GM12891 (cell line): ENCODE measurements at regions not wholly inside any gene's neighbourhood (a gene's known extent, or its start where the extent isn't known, plus 50 kb on each side); places are given as distances from the start of the nearest gene placed in this dataset.

Experiments used
- DNase-seq: peaks from one replicate; pipeline ENCODE4 v3.0.0; 2011; ENCODE audit warnings: low spot score; ENCODE audit not compliant: insufficient read length
- FAIRE-seq: peaks from 2 replicates; lab custom pipeline; 2011; peaks lifted over from hg19 to GRCh38; lab: Jason Lieb, UNC
- PAX5 ChIP-seq: IDR thresholded peaks from 2 replicates; pipeline ENCODE4 v1.6.1; 2011; ENCODE audit warnings: low read length, moderate library complexity, mild to moderate bottlenecking; ENCODE audit not compliant: insufficient read depth, severe bottlenecking
- POLR2A ChIP-seq: IDR thresholded peaks from 2 replicates; pipeline ENCODE4 v1.6.1; 2011; ENCODE audit warnings: low read depth, low read length, control low read depth
- POLR2AphosphoS5 ChIP-seq: IDR thresholded peaks from 2 replicates; pipeline ENCODE4 v1.6.1; 2011; ENCODE audit warnings: low read depth, low read length, control low read depth
- POU2F2 ChIP-seq: IDR thresholded peaks from 2 replicates; pipeline ENCODE4 v1.6.1; 2011; ENCODE audit warnings: low read depth, mild to moderate bottlenecking, control low read depth, low read length, moderate library complexity
- SPI1 ChIP-seq: IDR thresholded peaks from 2 replicates; pipeline ENCODE4 v1.6.1; 2011; ENCODE audit warnings: low read depth, low read length, control low read depth
- TAF1 ChIP-seq: IDR thresholded peaks from 2 replicates; pipeline ENCODE4 v1.6.1; 2011; ENCODE audit warnings: low read depth, low read length, control low read depth

DNA sequence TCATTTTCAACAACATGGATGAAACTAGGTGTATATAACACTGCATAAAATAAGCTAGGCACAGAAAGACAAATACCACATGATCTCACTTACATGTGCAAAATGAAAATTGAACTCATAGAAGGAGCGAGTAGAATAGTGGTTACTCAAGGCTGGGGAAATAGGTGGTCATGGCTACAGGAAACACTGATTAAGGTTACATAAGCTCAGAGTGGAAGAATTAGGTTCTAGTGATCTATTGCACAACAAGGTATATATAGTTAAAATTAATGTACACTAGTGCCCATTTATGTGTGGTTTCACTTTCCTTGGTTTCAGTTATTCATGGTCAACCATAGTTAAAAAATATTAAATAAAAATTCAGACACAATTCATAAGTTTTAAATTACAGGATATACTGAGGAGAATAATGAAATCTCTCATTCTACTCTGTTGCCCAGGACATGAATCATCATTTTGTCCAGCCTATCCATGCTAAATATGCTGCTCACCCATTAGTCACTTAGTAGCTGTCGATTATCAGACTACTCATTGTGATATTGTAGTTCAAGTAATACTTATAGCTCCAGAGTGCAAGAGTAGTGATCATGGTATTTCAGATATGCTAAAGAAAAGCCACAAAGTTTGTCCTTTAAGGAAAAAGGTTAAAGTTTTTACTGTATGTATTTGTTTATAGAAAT, 1530.9 kb upstream of the LRRTM1 start:
- FAIRE-seq, result no peak
- DNase-seq, result no peak
- TF ChIP-seq POLR2A, result no peak
- no peak for TF ChIP-seq POU2F2
- TF ChIP-seq POLR2AphosphoS5, result no peak
- TF ChIP-seq TAF1, result no peak
- no peak for TF ChIP-seq PAX5
- TF ChIP-seq SPI1, result no peak

DNA sequence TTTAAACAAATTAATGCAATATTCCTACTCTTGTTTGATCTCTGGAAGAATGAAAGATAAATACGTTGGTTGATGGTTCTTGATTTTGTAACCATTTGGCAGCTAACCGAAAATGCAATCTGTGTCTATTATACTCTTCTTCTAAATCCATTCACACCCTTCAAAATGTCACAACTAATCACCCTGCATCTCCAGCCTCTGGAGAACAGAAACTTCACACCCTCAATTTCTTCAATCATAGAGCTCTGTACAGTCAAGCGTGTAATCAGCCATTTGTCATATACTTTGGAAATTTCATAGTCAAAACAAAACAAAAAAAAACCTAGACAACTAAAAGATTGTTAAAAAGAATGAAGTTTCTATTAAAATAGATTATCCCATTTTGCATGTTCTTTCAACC, 1482.3 kb upstream of the LRRTM1 start:
- TF ChIP-seq TAF1, result no peak
- TF ChIP-seq POU2F2, result no peak
- TF ChIP-seq POLR2AphosphoS5, result no peak
- no peak for TF ChIP-seq SPI1
- TF ChIP-seq POLR2A, result no peak
- no peak for TF ChIP-seq PAX5
- FAIRE-seq (no peak), DNase-seq (no peak)

DNA sequence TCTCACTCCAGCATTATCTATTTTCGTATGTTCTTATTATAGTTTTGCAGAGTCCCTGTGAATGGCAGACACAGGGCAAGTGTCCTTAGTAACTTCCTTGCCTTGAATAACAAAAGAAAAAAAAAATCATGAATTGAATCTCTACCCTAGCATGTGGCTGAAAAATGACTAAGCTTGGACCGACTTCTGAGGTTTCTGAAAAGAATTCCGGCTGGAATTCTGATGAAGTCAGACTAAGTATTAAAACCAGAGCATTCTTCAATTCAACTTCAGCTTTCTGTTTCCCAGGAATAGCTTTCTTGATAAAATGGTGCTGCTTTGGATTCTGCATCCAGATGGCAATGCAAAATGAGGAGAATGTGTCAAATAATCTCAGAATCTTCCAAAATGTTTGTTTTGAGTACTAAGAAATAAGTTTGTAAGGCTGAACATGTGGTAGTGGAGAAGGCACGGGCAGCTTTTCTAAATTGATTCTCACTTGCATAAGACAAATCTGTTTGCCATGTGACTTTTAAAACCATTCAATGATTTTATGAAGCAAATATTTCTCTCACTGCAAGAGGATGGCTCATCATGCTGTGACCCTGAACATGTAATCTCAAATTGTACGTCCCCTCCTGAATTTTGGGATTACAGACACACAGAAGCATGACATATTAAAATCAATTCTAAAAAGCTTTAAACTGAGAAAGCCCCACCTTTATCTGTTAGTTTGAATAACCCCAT, 1462.8 kb upstream of the LRRTM1 start:
- FAIRE-seq (no peak), DNase-seq (no peak)
- TF ChIP-seq SPI1, result no peak
- TF ChIP-seq POLR2AphosphoS5, result no peak
- TF ChIP-seq PAX5, result no peak
- no peak for TF ChIP-seq POU2F2
- no peak for TF ChIP-seq TAF1
- TF ChIP-seq POLR2A, result no peak

DNA sequence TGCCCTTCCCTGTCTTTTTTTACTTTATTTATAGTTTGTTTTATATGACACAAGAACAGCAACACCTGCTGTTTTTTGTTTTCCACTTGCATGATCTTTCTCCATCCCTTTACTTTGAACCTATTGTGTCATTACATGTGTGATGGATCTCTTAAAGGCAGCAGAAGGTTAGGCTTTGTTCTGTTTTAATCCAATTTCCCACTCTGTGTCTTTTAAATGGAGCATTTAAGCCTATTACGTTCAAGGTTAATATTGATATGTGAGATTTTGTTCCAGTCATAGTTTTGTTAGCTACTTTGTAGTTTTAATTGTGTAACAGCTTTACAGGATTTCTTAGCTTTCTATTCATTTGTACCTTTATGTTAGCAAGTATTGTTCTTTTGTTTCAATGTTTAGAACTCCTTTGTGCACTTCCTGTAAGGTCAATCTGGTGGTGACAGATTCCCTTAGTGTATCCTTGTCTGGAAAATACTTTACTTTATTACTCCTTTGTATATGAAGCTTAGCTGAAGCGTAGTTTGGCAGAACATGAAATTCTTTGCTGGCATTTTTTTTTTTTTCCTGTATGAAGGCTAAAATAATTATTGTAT, 1443.0 kb upstream of the LRRTM1 start:
- FAIRE-seq (no peak), DNase-seq (no peak)
- TF ChIP-seq POLR2AphosphoS5 (no peak), SPI1 (no peak), POU2F2 (no peak), TAF1 (no peak), POLR2A (no peak), PAX5 (no peak)

DNA sequence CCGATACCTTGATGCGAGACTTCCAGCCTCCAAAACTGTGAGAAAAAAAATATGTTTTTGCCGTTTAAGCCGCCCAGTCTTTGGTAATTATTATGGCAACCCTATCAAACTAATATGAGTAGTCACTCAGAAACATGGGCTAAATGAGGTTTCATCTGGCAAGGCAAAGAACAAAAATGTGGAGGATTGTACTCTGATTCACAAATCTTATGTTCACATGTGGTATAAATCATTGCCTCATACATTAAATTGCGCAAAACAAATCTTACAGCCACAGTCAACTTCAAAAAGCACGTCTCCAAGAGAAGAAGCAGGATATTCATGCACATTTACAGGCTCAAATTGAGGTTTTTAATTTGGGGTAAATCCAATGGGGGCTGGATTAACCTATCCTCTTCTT, 1435.4 kb upstream of the LRRTM1 start:
- DNase-seq, result no peak
- no peak for TF ChIP-seq POLR2AphosphoS5
- FAIRE-seq, result no peak

DNA sequence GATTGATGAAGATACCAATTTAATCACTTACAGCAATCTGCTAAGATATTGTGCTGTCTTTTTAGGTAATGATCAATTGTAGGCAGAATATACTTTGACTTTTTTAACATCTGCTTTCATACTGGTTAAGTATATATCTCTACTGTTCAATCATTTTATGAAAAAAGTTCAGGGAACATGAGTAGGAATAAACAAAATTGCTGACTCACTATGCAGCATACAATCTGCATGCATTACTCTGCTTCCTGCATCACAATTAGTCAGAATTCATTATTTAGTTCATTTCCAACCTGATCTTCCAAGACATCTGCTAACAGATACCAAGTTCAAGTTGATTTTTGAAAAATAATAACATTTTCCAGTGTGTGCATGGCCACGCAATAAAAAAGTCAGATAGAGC, 1430.4 kb upstream of the LRRTM1 start:
- no peak for TF ChIP-seq POLR2A
- no peak for TF ChIP-seq TAF1
- no peak for TF ChIP-seq POLR2AphosphoS5
- no peak for TF ChIP-seq PAX5
- no peak for TF ChIP-seq POU2F2
- TF ChIP-seq SPI1, result no peak
- DNase-seq (no peak), FAIRE-seq (no peak)

DNA sequence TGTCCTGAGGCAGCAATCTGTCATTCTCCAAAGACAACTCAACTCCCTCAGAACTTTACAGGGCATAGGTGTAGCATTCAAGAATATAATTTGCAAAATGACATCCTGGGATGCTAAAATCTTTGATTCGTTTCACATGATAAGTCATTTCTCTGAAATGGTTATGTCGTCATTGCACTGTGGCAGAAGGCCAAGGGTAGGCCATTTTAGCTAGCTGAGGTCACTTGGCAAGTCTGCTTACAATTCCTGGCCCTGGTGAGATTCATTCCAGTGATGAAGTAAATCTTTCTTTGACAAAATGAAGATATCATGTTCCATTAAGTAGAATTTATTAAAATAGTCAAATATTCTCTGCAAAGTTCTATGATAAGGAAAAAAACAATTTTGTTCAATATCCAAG, 1410.3 kb upstream of the LRRTM1 start:
- DNase-seq (no peak), FAIRE-seq (no peak)
- no peak for TF ChIP-seq PAX5
- TF ChIP-seq POU2F2, result no peak
- TF ChIP-seq TAF1, result no peak
- no peak for TF ChIP-seq POLR2AphosphoS5
- no peak for TF ChIP-seq POLR2A
- no peak for TF ChIP-seq SPI1

DNA sequence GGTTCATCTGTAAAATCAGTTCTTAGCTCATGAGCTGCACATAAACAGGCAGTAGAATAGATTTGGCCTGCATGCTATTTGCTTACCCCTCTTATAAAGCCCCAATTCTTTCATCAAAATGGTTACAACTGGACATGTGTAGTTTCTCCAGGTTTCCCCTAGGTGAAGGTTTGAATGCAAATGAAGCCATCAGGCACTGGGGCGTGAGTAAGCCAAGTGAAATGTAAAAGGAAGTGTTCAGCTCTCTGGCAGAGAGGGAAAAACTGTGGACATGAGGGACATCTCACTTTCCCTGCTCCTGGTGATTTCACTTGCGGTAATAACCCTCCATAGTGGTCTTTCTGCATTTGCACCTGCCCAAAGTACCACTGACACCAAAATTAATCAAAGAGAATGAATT, 1402.3 kb upstream of the LRRTM1 start:
- no peak for DNase-seq
- TF ChIP-seq TAF1 (no peak), SPI1 (no peak), POU2F2 (no peak), POLR2AphosphoS5 (no peak), PAX5 (no peak), POLR2A (no peak)
- no peak for FAIRE-seq

DNA sequence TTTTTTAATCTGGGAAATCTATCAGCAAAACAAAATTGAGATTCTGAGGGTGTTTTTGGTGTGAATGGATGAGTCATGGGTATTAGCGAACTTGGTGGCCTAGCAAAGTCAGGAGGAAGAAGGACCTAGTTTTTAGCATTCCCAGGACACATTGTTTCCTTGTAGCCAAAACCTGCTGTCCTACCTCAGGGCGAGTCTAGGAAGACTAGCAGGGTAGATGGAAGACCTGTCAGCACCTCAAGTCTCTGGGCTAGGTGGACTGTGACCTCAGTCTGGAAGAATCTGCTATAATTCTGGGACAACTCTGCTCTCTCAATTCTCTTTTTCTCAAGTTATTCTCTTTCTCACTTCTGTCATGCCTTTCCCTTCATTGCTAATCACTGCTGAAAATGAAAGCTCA, 1399.3 kb upstream of the LRRTM1 start:
- TF ChIP-seq POU2F2 (no peak), PAX5 (no peak), TAF1 (no peak), POLR2AphosphoS5 (no peak), SPI1 (no peak), POLR2A (no peak)
- FAIRE-seq (no peak), DNase-seq (no peak)
